Effector memory CD4-positive, alpha-beta T cell (primary cell): ENCODE measurements at regions not wholly inside any gene's neighbourhood (a gene's known extent, or its start where the extent isn't known, plus 50 kb on each side); places are given as distances from the start of the nearest gene placed in this dataset.

Experiments used
- DNase-seq, 3 donors: peaks; one replicate each; pipeline ENCODE4 v3.0.0-alpha.2; 2020
- H3K27ac ChIP-seq: 2 replicates; pipeline ENCODE4 v1.7.0; 2013; ENCODE audit warnings: mild to moderate bottlenecking, low read length, moderate library complexity; ENCODE audit not compliant: insufficient read depth, poor library complexity, severe bottlenecking
- H3K27me3 ChIP-seq: replicated peaks from 2 replicates; pipeline ENCODE4 v1.7.0; 2013; ENCODE audit warnings: mild to moderate bottlenecking, low read length; ENCODE audit not compliant: insufficient read depth, control insufficient read depth, poor library complexity, severe bottlenecking
- H3K36me3 ChIP-seq: 2 replicates; pipeline ENCODE4 v1.7.0; 2013; ENCODE audit warnings: mild to moderate bottlenecking, low read length, moderate library complexity; ENCODE audit not compliant: control insufficient read depth, insufficient read depth
- H3K4me1 ChIP-seq: 2 replicates; pipeline ENCODE4 v1.7.0; 2013; ENCODE audit warnings: low read length, mild to moderate bottlenecking; ENCODE audit not compliant: control insufficient read depth, insufficient read depth, poor library complexity, severe bottlenecking
- H3K4me3 ChIP-seq: 2 replicates; pipeline ENCODE4 v1.7.0; 2013; ENCODE audit warnings: low read length, low read depth, mild to moderate bottlenecking; ENCODE audit not compliant: insufficient read depth, poor library complexity, severe bottlenecking
- H3K9me3 ChIP-seq: 2 replicates; pipeline ENCODE4 v1.7.0; 2013; ENCODE audit warnings: mild to moderate bottlenecking, low read length, moderate library complexity; ENCODE audit not compliant: control insufficient read depth

- H3K27me3 ChIP-seq = no peaks in the 10 kb centered on the region
- no peaks in the 10 kb centered on the region for H3K4me1 ChIP-seq
- no peaks in the 10 kb centered on the region for H3K36me3 ChIP-seq
- H3K4me3 ChIP-seq = no peak overlapping the region
- DNase-seq = no peak
- H3K9me3 ChIP-seq = no peaks in the 10 kb centered on the region
- no peak overlapping the region for H3K27ac ChIP-seq
These were observed 142.8 kb upstream of the STT3B start for GRCh38 chr3:31389939-31390338.

GRCh38 chr3:31390466-31390865, 142.3 kb upstream of the STT3B start:
- H3K27ac ChIP-seq = no peak overlapping the region
- H3K27me3 ChIP-seq = no peaks in the 10 kb centered on the region
- no peaks in the 10 kb centered on the region for H3K36me3 ChIP-seq
- no peaks in the 10 kb centered on the region for H3K4me1 ChIP-seq
- no peak for DNase-seq
- H3K4me3 ChIP-seq = no peak overlapping the region
- H3K9me3 ChIP-seq = no peaks in the 10 kb centered on the region

- Histone ChIP-seq H3K4me1 (no peaks in the 10 kb centered on the region), H3K4me3 (no peak overlapping the region), H3K36me3 (no peaks in the 10 kb centered on the region), H3K27me3 (no peaks in the 10 kb centered on the region), H3K27ac (no peak overlapping the region), H3K9me3 (no peaks in the 10 kb centered on the region)
- DNase-seq = no peak
These were observed 141.6 kb upstream of the STT3B start for GRCh38 chr3:31391150-31391549.

GRCh38 chr3:31392568-31392967, 140.2 kb upstream of the STT3B start:
- Histone ChIP-seq H3K27me3 (no peaks in the 10 kb centered on the region), H3K9me3 (no peaks in the 10 kb centered on the region), H3K4me3 (no peak overlapping the region), H3K27ac (no peak overlapping the region), H3K4me1 (no peaks in the 10 kb centered on the region), H3K36me3 (no peaks in the 10 kb centered on the region)
- no peak for DNase-seq

- H3K4me3 ChIP-seq = no peak overlapping the region
- no peaks in the 10 kb centered on the region for H3K9me3 ChIP-seq
- no peak for DNase-seq
- no peaks in the 10 kb centered on the region for H3K36me3 ChIP-seq
- H3K4me1 ChIP-seq = no peaks in the 10 kb centered on the region
- no peaks in the 10 kb centered on the region for H3K27me3 ChIP-seq
- H3K27ac ChIP-seq = no peak overlapping the region
These were observed 133.5 kb upstream of the STT3B start for GRCh38 chr3:31399271-31399670.

- DNase-seq = no peak
- no peak overlapping the region for H3K4me3 ChIP-seq
- no peaks in the 10 kb centered on the region for H3K4me1 ChIP-seq
These were observed 130.6 kb upstream of the STT3B start for GRCh38 chr3:31402117-31402516.

GRCh38 chr3:31403197-31403596, 129.5 kb upstream of the STT3B start:
- Histone ChIP-seq H3K4me3 (no peak overlapping the region), H3K27ac (no peak overlapping the region), H3K9me3 (no peaks in the 10 kb centered on the region), H3K4me1 (no peaks in the 10 kb centered on the region), H3K27me3 (no peaks in the 10 kb centered on the region), H3K36me3 (no peaks in the 10 kb centered on the region)
- DNase-seq = no peak

More at GRCh38 chr3:31402117-31402516, 130.6 kb upstream of the STT3B start:
- no peaks in the 10 kb centered on the region for H3K27me3 ChIP-seq
- no peaks in the 10 kb centered on the region for H3K9me3 ChIP-seq
- no peaks in the 10 kb centered on the region for H3K36me3 ChIP-seq
- H3K27ac ChIP-seq = no peak overlapping the region

- no peak for DNase-seq
- no peaks in the 10 kb centered on the region for H3K36me3 ChIP-seq
- no peaks in the 10 kb centered on the region for H3K4me1 ChIP-seq
- H3K9me3 ChIP-seq = no peaks in the 10 kb centered on the region
- no peaks in the 10 kb centered on the region for H3K27me3 ChIP-seq
- H3K27ac ChIP-seq = no peak overlapping the region
- H3K4me3 ChIP-seq = no peak overlapping the region
These were observed 127.9 kb upstream of the STT3B start for GRCh38 chr3:31404871-31405270.

GRCh38 chr3:31405515-31405914, 127.2 kb upstream of the STT3B start:
- Histone ChIP-seq H3K27me3 (no peaks in the 10 kb centered on the region), H3K9me3 (no peaks in the 10 kb centered on the region), H3K27ac (no peak overlapping the region), H3K4me1 (no peaks in the 10 kb centered on the region), H3K36me3 (no peaks in the 10 kb centered on the region), H3K4me3 (no peak overlapping the region)
- no peak for DNase-seq

GRCh38 chr3:31406896-31407295, 125.8 kb upstream of the STT3B start:
- H3K9me3 ChIP-seq = no peaks in the 10 kb centered on the region
- H3K27me3 ChIP-seq = no peaks in the 10 kb centered on the region
- no peak overlapping the region for H3K4me3 ChIP-seq
- no peaks in the 10 kb centered on the region for H3K36me3 ChIP-seq
- no peaks in the 10 kb centered on the region for H3K4me1 ChIP-seq
- H3K27ac ChIP-seq = no peak overlapping the region
- no peak for DNase-seq

GRCh38 chr3:31407665-31408064, 125.1 kb upstream of the STT3B start:
- DNase-seq = no peak
- H3K9me3 ChIP-seq = no peaks in the 10 kb centered on the region
- no peak overlapping the region for H3K4me3 ChIP-seq
- no peaks in the 10 kb centered on the region for H3K27me3 ChIP-seq
- H3K4me1 ChIP-seq = no peaks in the 10 kb centered on the region
- H3K27ac ChIP-seq = no peak overlapping the region
- H3K36me3 ChIP-seq = no peaks in the 10 kb centered on the region
